ENCODE measurements at regions not wholly inside any gene's neighbourhood (a gene's known extent, or its start where the extent isn't known, plus 50 kb on each side); places are given as distances from the start of the nearest gene placed in this dataset.
"Not testable (repeated sequence)": the region's sequence is repeated elsewhere in the genome, so short reads cannot be mapped to it uniquely, and the experiment has no call there.

- in situ Hi-C loops (cut with HindIII; ENCODE audit: low sequenced_read_pairs) = no loop called here
These were observed 51.1 kb upstream of the JADE1 start for GRCh38 chr4:128758314-128758922.

DNA sequence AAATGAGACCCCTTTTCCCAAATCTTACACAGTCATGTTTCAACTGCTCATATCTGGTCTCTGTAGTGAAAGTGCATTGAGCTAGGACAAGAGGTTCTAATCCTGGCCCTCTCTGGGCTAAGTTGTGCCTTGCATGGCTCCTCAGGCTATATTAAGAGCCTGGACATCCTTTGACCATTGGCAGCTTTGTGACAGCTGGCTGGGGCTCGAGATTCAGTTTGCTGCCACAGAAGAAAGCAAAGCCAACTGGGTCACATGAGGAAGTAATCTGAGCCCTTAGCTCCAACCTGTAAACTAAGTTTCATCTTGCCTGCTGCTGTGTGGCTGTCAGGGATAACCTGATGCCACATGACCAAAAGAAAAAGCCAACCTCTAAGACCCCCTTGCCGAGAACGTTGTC lies 51.8 kb upstream of the JADE1 start:
- in situ Hi-C loops (cut with HindIII; ENCODE audit: low sequenced_read_pairs) = no loop called here

DNA sequence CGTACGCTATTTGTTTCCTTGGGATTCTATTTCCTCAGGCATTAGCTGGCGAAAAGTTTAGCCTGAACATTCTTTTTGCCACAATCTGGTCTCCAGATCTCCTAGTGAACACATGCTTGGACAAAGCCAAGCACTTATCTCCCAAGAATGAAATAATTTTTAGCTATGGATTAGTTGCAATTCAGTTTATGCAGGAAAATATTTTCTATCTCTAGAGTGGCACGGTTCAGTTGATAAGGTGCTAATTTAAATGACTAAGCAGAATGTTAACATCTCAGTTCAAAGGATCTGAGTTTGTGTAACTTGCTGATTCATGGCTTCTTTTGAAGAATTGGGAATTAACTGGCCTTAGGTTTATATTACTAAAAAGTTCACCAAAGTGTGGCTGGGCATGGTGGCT lies 58.1 kb upstream of the JADE1 start:
- in situ Hi-C loops (cut with HindIII; ENCODE audit: low sequenced_read_pairs) = no loop called here

- in situ Hi-C loops (cut with HindIII; ENCODE audit: low sequenced_read_pairs) = not testable (repeated sequence)
These were observed 67.8 kb upstream of the JADE1 start for GRCh38 chr4:128741748-128742147.

DNA sequence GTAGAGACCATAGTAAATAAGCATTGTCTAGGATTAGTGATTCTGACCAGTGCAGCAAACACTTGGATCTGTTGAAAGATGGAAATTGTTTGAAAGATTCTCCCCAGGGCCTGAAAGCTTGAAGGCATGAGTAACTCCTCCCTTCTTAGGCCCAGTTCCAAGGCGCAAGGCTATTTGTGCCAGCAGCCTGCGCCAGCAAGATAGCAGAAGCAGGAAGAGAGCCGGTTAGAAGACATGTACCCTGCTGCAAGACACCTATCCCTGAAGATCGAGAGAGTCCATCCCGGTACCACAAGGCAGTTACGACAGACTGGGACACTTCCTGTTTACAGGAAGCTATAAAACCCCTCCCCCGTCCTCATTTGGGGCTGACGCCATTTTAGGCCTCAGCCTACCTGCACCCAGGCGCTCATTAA lies 72.4 kb upstream of the JADE1 start:
- in situ Hi-C loops (cut with HindIII; ENCODE audit: low sequenced_read_pairs) = no loop called here

- in situ Hi-C loops (cut with HindIII; ENCODE audit: low sequenced_read_pairs) = no loop called here
These were observed 73.8 kb upstream of the JADE1 start for GRCh38 chr4:128735714-128736113.

- in situ Hi-C loops (cut with HindIII; ENCODE audit: low sequenced_read_pairs) = no loop called here
These were observed 81.3 kb upstream of the JADE1 start for GRCh38 chr4:128728190-128728589.

DNA sequence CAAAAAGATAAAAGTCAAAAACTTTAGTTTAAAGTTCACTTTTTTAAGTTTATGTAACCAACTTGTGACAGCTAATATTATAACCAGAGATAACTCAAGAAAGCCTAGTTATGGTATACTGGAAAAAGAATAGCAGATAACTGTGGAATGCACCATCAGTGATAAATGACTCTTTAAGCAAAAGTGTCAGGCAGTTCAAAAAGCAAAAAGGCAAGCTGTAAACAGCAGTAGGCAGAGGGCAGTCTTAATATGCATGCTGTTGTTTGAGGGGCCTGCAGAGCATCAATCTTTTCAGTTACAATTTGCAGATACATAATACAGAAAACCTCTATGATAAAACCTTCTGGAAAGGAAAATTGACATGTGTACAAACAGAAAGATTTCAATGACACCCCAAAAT lies 81.8 kb upstream of the JADE1 start:
- in situ Hi-C loops (cut with HindIII; ENCODE audit: low sequenced_read_pairs) = no loop called here

- in situ Hi-C loops (cut with HindIII; ENCODE audit: low sequenced_read_pairs) = no loop called here
These were observed 84.0 kb upstream of the JADE1 start for GRCh38 chr4:128725405-128726055.

GRCh38 chr4:128722911-128723310 lies 86.6 kb upstream of the JADE1 start:
- in situ Hi-C loops (cut with HindIII; ENCODE audit: low sequenced_read_pairs) = no loop called here

DNA sequence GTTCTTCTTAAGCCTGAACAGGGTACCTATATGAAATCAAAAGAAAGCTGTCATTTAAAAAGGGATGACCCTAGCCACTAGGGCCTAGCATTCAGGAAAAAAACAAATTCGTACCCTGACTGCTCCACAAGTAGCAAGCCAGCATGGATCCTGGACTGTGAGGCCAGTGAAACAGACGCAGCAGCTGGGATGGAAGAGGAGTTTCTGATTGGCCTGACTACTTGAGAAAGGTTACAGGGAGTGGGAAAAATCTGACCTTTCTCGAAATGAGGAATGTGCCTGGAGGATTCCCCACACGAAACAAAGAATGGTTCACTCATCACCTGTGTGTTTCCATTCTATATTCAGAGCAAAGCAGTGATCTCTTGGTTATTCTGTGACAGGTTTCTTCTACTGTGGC lies 87.6 kb upstream of the JADE1 start:
- in situ Hi-C loops (cut with HindIII; ENCODE audit: low sequenced_read_pairs) = no loop called here

- in situ Hi-C loops (cut with HindIII; ENCODE audit: low sequenced_read_pairs) = no loop called here
These were observed 89.2 kb upstream of the JADE1 start for GRCh38 chr4:128720270-128720669.

- in situ Hi-C loops (cut with HindIII; ENCODE audit: low sequenced_read_pairs) = no loop called here
These were observed 90.7 kb upstream of the JADE1 start for GRCh38 chr4:128718768-128719167.

DNA sequence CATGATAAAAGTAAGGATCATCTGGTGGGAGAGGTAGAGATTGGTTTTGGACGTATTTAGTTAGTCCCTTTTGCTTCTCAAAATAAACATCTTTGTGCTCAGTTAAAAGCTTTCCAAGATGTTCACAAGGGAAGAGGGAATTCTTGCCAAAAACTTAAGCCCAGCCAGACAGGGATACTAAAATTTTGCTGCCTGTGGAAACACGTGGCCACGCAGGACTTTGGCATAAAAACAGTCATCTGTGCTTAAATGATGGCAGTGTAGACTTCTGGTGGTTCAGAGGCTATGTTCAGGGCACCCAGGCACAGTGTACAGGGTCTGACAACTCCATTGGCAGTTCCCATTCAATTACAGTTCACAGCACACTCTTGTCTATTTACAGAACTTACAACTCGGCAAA lies 93.2 kb upstream of the JADE1 start:
- in situ Hi-C loops (cut with HindIII; ENCODE audit: low sequenced_read_pairs) = no loop called here

- in situ Hi-C loops (cut with HindIII; ENCODE audit: low sequenced_read_pairs) = no loop called here
These were observed 93.9 kb upstream of the JADE1 start for GRCh38 chr4:128715616-128716015.

DNA sequence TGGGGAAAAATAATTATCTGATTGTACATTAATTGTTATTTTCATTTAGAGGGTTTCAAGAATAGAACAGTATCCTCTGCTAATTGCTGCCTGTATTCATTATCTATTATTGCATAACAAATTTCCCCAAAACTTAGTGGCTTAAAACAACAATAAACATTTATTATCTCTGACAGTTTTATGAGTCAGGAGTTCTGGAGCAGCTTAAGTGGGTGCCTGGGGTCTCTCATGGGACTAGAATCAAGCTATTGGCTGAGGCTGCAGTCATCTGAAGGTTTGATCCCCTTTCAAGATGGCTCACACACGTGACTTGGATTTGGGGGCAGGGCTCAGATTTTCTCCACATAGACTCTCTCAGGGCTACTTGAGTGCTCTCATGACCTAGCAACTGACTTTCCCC lies 98.1 kb upstream of the JADE1 start:
- in situ Hi-C loops (cut with HindIII; ENCODE audit: low sequenced_read_pairs) = no loop called here

- in situ Hi-C loops (cut with HindIII; ENCODE audit: low sequenced_read_pairs) = no loop called here
These were observed 100.2 kb upstream of the JADE1 start for GRCh38 chr4:128709268-128709667.

GRCh38 chr4:128707864-128708263 lies 101.6 kb upstream of the JADE1 start:
- in situ Hi-C loops (cut with HindIII; ENCODE audit: low sequenced_read_pairs) = no loop called here

GRCh38 chr4:128703948-128704347 lies 105.6 kb upstream of the JADE1 start:
- in situ Hi-C loops (cut with HindIII; ENCODE audit: low sequenced_read_pairs) = loop anchor here (5.0 kb wide), 1 partner anchor 67 kb away; no protein-coding TSS in a partner anchor

GRCh38 chr4:128700659-128701350 lies 108.7 kb upstream of the JADE1 start:
- in situ Hi-C loops (cut with HindIII; ENCODE audit: low sequenced_read_pairs) = loop anchor here (5.0 kb wide), 1 partner anchor 64 kb away; no protein-coding TSS in a partner anchor

- in situ Hi-C loops (cut with HindIII; ENCODE audit: low sequenced_read_pairs) = no loop called here
These were observed 111.1 kb upstream of the JADE1 start for GRCh38 chr4:128698386-128698785.

- in situ Hi-C loops (cut with HindIII; ENCODE audit: low sequenced_read_pairs) = no loop called here
These were observed 112.2 kb upstream of the JADE1 start for GRCh38 chr4:128697323-128697722.
